ENCODE measurements at regions not wholly inside any gene's neighbourhood (a gene's known extent, or its start where the extent isn't known, plus 50 kb on each side); places are given as distances from the start of the nearest gene placed in this dataset.

GRCh38 chr2:59986511-59986910, 566.9 kb downstream of the BCL11A start:
- no peaks in the 10 kb centered on the region for H3K36me3 ChIP-seq
- H3K4me1 ChIP-seq (ENCODE audit: low read depth) = no peaks in the 10 kb centered on the region
- no peak overlapping the region for H3K4me3 ChIP-seq
- H3K27ac ChIP-seq = no peak overlapping the region
- no peak for DNase-seq (ENCODE audit: low read depth in 1 of 2, low spot score in 1 of 2)
- no peak for TF ChIP-seq CTCF (IDR thresholded peaks at IDR 0.05; ENCODE audit: low read depth, low read length)
- no peaks in the 10 kb centered on the region for H3K9me3 ChIP-seq (ENCODE audit: low read depth)
- no peaks in the 10 kb centered on the region for H3K27me3 ChIP-seq

DNA sequence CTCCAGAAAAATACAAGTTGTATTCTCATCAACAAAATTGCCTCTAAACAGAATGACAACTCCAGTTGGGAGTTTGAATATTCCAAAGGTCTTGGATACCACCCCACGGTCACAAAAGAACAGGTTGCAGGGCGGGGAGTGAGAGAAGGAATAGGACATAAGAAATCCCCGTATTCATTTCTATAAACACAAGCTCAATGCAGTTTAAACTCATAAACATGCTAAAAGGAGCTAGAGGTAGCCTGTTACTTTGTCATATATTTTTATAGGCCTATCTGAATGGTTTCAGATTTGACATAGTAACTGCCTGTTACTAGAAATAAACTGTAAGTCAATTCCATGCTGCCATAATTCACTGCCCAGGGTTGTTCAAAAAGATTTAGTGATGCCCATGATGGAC, 567.5 kb downstream of the BCL11A start:
- Histone ChIP-seq H3K27me3 (no peaks in the 10 kb centered on the region), H3K9me3 (ENCODE audit: low read depth) (no peaks in the 10 kb centered on the region), H3K4me1 (ENCODE audit: low read depth) (no peaks in the 10 kb centered on the region), H3K27ac (no peak overlapping the region), H3K36me3 (no peaks in the 10 kb centered on the region), H3K4me3 (no peak overlapping the region)
- no peak for TF ChIP-seq CTCF (IDR thresholded peaks at IDR 0.05; ENCODE audit: low read depth, low read length)
- DNase-seq (ENCODE audit: low read depth in 1 of 2, low spot score in 1 of 2) = no peak

- no peak overlapping the region for H3K27ac ChIP-seq
- no peak overlapping the region for H3K4me3 ChIP-seq
- H3K4me1 ChIP-seq (ENCODE audit: low read depth) = no peaks in the 10 kb centered on the region
- DNase-seq (ENCODE audit: low read depth in 1 of 2, low spot score in 1 of 2) = peak in 1 of 2 donors; percentile 4
- no peaks in the 10 kb centered on the region for H3K9me3 ChIP-seq (ENCODE audit: low read depth)
- H3K27me3 ChIP-seq = no peaks in the 10 kb centered on the region
- TF ChIP-seq CTCF (IDR thresholded peaks at IDR 0.05; ENCODE audit: low read depth, low read length) = no peak
- no peaks in the 10 kb centered on the region for H3K36me3 ChIP-seq
Observed at GRCh38 chr2:59974051-59974766, 579.2 kb downstream of the BCL11A start.

DNA sequence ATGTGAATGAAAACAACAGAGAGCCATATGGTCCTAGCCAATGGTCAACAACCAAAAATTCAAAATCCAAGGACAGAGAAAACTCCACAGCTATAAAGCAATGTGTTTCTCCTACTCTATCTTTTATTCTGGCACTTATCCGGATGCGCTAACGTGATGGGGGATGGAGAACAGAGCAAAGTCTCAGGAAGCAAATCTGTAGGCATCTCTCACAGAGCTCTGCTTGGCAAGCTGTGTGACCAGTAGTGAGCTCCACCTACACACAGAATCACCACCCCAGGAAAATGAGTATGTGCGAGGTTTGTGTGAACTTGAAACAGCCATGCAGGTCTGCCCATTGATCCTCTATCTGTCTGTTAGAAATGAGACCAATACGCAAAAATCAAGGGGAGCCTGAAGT, 584.3 kb downstream of the BCL11A start:
- no peak for DNase-seq (ENCODE audit: low read depth in 1 of 2, low spot score in 1 of 2)
- Histone ChIP-seq H3K4me1 (ENCODE audit: low read depth) (no peaks in the 10 kb centered on the region), H3K27me3 (no peaks in the 10 kb centered on the region), H3K27ac (no peak overlapping the region), H3K4me3 (no peak overlapping the region), H3K36me3 (no peaks in the 10 kb centered on the region), H3K9me3 (ENCODE audit: low read depth) (no peaks in the 10 kb centered on the region)
- TF ChIP-seq CTCF (IDR thresholded peaks at IDR 0.05; ENCODE audit: low read depth, low read length) = no peak

- Histone ChIP-seq H3K9me3 (ENCODE audit: low read depth) (no peaks in the 10 kb centered on the region), H3K4me1 (ENCODE audit: low read depth) (no peaks in the 10 kb centered on the region), H3K4me3 (no peak overlapping the region), H3K36me3 (no peaks in the 10 kb centered on the region), H3K27ac (no peak overlapping the region), H3K27me3 (no peaks in the 10 kb centered on the region)
- TF ChIP-seq CTCF (IDR thresholded peaks at IDR 0.05; ENCODE audit: low read depth, low read length) = no peak
- no peak for DNase-seq (ENCODE audit: low read depth in 1 of 2, low spot score in 1 of 2)
Observed at GRCh38 chr2:59968441-59968840, 585.0 kb downstream of the BCL11A start.
